Lung (tissue), 11 donors: ENCODE measurements at regions not wholly inside any gene's neighbourhood (a gene's known extent, or its start where the extent isn't known, plus 50 kb on each side); places are given as distances from the start of the nearest gene placed in this dataset.

Experiments
- ATAC-seq: fragments of 200-7000 bp; cut with Tn5 transposase; one replicate; pipeline ENCODE4 v1.9.1; 2020; ENCODE audit warnings: moderate number of reproducible peaks; ENCODE audit not compliant: insufficient read depth, low FRiP score
- DNase-seq, 3 donors: peaks; one replicate each; pipeline ENCODE4 v3.0.0-alpha.2; 2013 to 2017
- H3K27ac ChIP-seq, 2 donors: one replicate each; pipeline ENCODE4 v1.5.1; 2013; ENCODE audit warnings: mild to moderate bottlenecking in 2 of 2, moderate library complexity in 2 of 2, control low read depth in 1 of 2, inconsistent platforms in 1 of 2, low read depth in 1 of 2, low read length in 1 of 2
- H3K27me3 ChIP-seq, 3 donors: one replicate each; pipeline ENCODE4 v1.5.1; 2013; ENCODE audit warnings: low read length in 2 of 3; ENCODE audit not compliant: control insufficient read depth in 3 of 3, insufficient read depth in 3 of 3
- H3K36me3 ChIP-seq, 4 donors: one replicate each; pipeline ENCODE4 v1.5.1; 2013; ENCODE audit warnings: low read length in 4 of 4, mild to moderate bottlenecking in 1 of 4, moderate library complexity in 1 of 4; ENCODE audit not compliant: control insufficient read depth in 4 of 4, insufficient read depth in 4 of 4
- H3K4me1 ChIP-seq, 5 donors: one replicate each; pipeline ENCODE4 v1.5.1; 2013; ENCODE audit warnings: low read length in 5 of 5, mild to moderate bottlenecking in 2 of 5, moderate library complexity in 1 of 5; ENCODE audit not compliant: control insufficient read depth in 5 of 5, insufficient read depth in 5 of 5
- H3K4me3 ChIP-seq: one replicate; pipeline ENCODE4 v1.5.1; 2013; ENCODE audit warnings: mild to moderate bottlenecking, control low read depth, moderate library complexity
- H3K9ac ChIP-seq, 2 donors: one replicate each; pipeline ENCODE4 v1.5.1; 2013; ENCODE audit warnings: low read length in 2 of 2, control low read depth in 1 of 2; ENCODE audit not compliant: insufficient read depth in 1 of 2
- H3K9me3 ChIP-seq, 4 donors: one replicate each; pipeline ENCODE4 v1.5.1; 2013; ENCODE audit warnings: low read length in 3 of 4, mild to moderate bottlenecking in 1 of 4, moderate library complexity in 1 of 4; ENCODE audit not compliant: control insufficient read depth in 4 of 4, insufficient read depth in 3 of 4
- CTCF ChIP-seq: IDR thresholded peaks from 2 replicates; pipeline ENCODE4 v1.5.1; 2012; ENCODE audit warnings: mild to moderate bottlenecking; ENCODE audit errors: control extremely low read depth, extremely low read depth
- WGBS, 2 donors: extraction: QIAGEN DNeasy Blood & Tissue Kit; methylation state at CpG; one replicate each; pipeline ENCODE4 v1.1.7; 2013; 5-methylcytosine and 5-hydroxymethylcytosine counted together
- donor health status: control.
- donor health status: control.
- donor health status: Bipolar disorder and iron deficiency.
- donor health status: healthy.
- donor health status: DM: yes; HTN: yes; CAD: no.

- H3K4me3 ChIP-seq: no peak overlapping the region
- no peaks in the 10 kb centered on the region for H3K4me1 ChIP-seq
- H3K36me3 ChIP-seq: no peaks in the 10 kb centered on the region
- H3K27me3 ChIP-seq: no peaks in the 10 kb centered on the region
- no peak overlapping the region for H3K9ac ChIP-seq
- TF ChIP-seq CTCF: no peak
- no peak for ATAC-seq
- no peak overlapping the region for H3K27ac ChIP-seq
- H3K9me3 ChIP-seq: no peaks in the 10 kb centered on the region
- DNase-seq: no peak
- 83 to 90% methylated on average over 5 of the region's 5 CpGs for WGBS, 2 donors
These were observed 218.9 kb upstream of the DPH6 start for GRCh38 chr15:35764661-35765519.

GRCh38 chr15:35768949-35769348 lies 223.0 kb upstream of the DPH6 start:
- H3K9me3 ChIP-seq: peaks cover 0 to 3% (median 0%) of the 10 kb centered on the region in 4 donors
- H3K9ac ChIP-seq: no peak overlapping the region
- H3K27ac ChIP-seq: no peak overlapping the region
- no peak for TF ChIP-seq CTCF
- H3K27me3 ChIP-seq: no peaks in the 10 kb centered on the region
- whole genome bisulfite sequencing, 2 donors: 78 to 88% methylated on average over 1 of the region's 1 CpG
- no peak for ATAC-seq
- H3K4me1 ChIP-seq: no peaks in the 10 kb centered on the region
- DNase-seq: no peak
- no peak overlapping the region for H3K4me3 ChIP-seq
- H3K36me3 ChIP-seq: no peaks in the 10 kb centered on the region

- ATAC-seq (no peak), DNase-seq (no peak)
- H3K27me3 ChIP-seq: no peaks in the 10 kb centered on the region
- H3K9ac ChIP-seq: no peak overlapping the region
- TF ChIP-seq CTCF: no peak
- H3K4me3 ChIP-seq: no peak overlapping the region
- no peak overlapping the region for H3K27ac ChIP-seq
- H3K4me1 ChIP-seq: peaks cover 0 to 1% (median 0%) of the 10 kb centered on the region in 5 donors
- peaks cover 0 to 3% (median 0%) of the 10 kb centered on the region in 4 donors for H3K9me3 ChIP-seq
- 88 to 94% methylated on average over 2 of the region's 2 CpGs for WGBS, 2 donors
- H3K36me3 ChIP-seq: no peaks in the 10 kb centered on the region
These were observed 223.7 kb upstream of the DPH6 start for GRCh38 chr15:35769656-35770055.
